ENCODE measurements at regions not wholly inside any gene's neighbourhood (a gene's known extent, or its start where the extent isn't known, plus 50 kb on each side); places are given as distances from the start of the nearest gene placed in this dataset.
"Not testable (repeated sequence)": the region's sequence is repeated elsewhere in the genome, so short reads cannot be mapped to it uniquely, and the experiment has no call there.

DNA sequence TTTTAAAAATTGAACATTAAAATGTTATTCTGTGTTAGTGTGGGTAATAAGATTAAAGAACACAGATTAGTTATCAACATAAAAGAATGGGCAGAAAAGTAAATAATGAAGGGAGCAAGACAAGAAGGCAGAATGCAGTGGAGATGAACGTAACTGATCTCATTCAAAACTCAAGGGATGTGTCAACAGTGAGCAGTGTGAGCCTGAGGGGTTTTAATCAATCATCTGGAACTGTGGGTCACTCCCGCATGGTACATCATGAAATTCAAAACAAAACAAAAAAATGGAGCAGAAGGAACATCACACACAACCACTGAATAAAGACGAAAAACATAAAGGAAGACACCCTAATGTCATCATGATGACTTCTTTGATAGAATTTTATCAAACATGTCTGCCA is 206.6 kb upstream of the FAM240B start:
- not testable (repeated sequence) for TF ChIP-seq POLR2AphosphoS5 (IDR thresholded peaks at IDR 0.05); POLR2A (IDR thresholded peaks at IDR 0.05; ENCODE audit: low read depth)
- TF ChIP-seq, protein P1, sequence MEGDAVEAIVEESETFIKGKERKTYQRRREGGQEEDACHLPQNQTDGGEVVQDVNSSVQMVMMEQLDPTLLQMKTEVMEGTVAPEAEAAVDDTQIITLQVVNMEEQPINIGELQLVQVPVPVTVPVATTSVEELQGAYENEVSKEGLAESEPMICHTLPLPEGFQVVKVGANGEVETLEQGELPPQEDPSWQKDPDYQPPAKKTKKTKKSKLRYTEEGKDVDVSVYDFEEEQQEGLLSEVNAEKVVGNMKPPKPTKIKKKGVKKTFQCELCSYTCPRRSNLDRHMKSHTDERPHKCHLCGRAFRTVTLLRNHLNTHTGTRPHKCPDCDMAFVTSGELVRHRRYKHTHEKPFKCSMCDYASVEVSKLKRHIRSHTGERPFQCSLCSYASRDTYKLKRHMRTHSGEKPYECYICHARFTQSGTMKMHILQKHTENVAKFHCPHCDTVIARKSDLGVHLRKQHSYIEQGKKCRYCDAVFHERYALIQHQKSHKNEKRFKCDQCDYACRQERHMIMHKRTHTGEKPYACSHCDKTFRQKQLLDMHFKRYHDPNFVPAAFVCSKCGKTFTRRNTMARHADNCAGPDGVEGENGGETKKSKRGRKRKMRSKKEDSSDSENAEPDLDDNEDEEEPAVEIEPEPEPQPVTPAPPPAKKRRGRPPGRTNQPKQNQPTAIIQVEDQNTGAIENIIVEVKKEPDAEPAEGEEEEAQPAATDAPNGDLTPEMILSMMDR (IDR thresholded peaks at IDR 0.05) = not testable (repeated sequence)
